ENCODE measurements at regions not wholly inside any gene's neighbourhood (a gene's known extent, or its start where the extent isn't known, plus 50 kb on each side); places are given as distances from the start of the nearest gene placed in this dataset.

DNA sequence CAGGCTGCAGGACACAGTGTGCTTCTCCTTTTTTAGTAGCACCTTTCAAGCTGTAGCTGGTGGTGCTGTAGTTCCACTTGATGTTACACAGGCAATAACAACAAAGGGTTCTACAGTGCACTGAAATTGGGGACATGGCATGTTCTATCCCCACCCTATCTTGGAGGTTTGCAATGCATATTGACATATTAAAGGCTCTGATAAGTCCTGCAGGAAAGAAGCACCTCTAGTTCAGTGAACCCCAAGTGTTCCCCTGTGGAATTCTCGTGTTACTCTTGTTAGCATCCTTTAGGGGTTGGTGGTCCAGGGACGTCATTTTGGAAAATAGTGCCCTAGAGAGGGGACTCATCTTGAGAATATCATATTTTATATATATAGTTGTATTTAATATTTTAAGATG, 337.6 kb downstream of the DHX35 start:
- no peaks in the 10 kb centered on the region for H3K27me3 ChIP-seq (replicated peaks)
- in situ Hi-C loops (cut with HindIII; ENCODE audit: low pct_ligation_motif_present, low sequenced_read_pairs), result no loop called here
- H3K27ac ChIP-seq, result no peak overlapping the region
- TF ChIP-seq, protein P1, sequence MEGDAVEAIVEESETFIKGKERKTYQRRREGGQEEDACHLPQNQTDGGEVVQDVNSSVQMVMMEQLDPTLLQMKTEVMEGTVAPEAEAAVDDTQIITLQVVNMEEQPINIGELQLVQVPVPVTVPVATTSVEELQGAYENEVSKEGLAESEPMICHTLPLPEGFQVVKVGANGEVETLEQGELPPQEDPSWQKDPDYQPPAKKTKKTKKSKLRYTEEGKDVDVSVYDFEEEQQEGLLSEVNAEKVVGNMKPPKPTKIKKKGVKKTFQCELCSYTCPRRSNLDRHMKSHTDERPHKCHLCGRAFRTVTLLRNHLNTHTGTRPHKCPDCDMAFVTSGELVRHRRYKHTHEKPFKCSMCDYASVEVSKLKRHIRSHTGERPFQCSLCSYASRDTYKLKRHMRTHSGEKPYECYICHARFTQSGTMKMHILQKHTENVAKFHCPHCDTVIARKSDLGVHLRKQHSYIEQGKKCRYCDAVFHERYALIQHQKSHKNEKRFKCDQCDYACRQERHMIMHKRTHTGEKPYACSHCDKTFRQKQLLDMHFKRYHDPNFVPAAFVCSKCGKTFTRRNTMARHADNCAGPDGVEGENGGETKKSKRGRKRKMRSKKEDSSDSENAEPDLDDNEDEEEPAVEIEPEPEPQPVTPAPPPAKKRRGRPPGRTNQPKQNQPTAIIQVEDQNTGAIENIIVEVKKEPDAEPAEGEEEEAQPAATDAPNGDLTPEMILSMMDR (IDR thresholded peaks at IDR 0.05; ENCODE audit: low read depth, low read length, missing control alignments), result no peak
- H3K36me3 ChIP-seq (replicated peaks), result no peaks in the 10 kb centered on the region
- no peak for DNase-seq
- H3K4me3 ChIP-seq (ENCODE audit: low read depth, low read length), result no peak overlapping the region

DNA sequence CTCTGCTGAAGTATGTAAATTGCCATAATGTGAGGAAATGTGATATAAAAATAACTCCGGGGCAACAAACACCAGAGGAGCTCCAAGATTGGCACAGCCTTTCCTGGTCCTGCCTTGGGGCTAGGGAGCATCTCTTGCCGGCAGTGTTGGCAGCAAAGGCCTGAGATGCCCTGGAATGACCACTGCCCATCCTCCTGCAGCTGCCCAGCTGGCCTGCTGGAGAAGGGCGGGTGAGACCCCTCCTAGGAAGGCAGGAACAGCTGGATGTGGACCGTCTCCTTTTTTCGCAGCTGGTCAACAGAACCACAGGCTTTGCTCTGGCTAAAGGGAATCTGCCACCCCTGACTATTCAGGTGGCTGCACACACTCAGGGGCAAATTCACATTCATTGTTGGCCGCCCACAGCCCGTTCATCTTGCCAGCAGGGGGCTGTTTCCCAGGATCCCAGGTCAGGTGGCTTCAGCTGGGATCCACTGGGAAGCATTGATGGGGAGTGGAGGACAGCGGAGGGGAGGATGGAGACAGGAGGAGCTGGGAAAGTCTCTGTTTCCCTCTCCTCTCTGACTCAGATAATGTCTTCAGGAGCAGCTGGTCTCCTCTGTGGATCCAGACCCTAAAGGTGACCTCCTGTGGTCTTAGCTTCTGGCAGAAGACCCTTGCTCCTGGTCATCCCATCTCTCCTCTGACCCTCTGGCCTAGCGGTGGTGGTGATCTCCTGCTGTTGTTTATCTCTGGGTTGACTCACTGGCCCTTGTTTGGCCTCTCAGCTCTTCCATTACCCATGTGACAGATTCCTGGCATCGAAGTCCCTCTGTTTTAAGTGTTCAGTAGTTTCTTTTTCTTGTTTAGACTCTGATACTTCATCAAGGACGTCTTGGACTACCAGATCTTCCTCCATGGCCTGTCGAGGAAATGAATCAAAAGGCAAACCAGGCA, 336.7 kb downstream of the DHX35 start:
- in situ Hi-C loops (cut with HindIII; ENCODE audit: low pct_ligation_motif_present, low sequenced_read_pairs), result no loop called here
- Histone ChIP-seq H3K4me3 (ENCODE audit: low read depth, low read length) (no peak overlapping the region), H3K36me3 (replicated peaks) (no peaks in the 10 kb centered on the region), H3K27ac (no peak overlapping the region), H3K27me3 (replicated peaks) (no peaks in the 10 kb centered on the region)
- TF ChIP-seq, protein P1 (IDR thresholded peaks at IDR 0.05; ENCODE audit: low read depth, low read length, missing control alignments), result no peak
- no peak for DNase-seq

DNA sequence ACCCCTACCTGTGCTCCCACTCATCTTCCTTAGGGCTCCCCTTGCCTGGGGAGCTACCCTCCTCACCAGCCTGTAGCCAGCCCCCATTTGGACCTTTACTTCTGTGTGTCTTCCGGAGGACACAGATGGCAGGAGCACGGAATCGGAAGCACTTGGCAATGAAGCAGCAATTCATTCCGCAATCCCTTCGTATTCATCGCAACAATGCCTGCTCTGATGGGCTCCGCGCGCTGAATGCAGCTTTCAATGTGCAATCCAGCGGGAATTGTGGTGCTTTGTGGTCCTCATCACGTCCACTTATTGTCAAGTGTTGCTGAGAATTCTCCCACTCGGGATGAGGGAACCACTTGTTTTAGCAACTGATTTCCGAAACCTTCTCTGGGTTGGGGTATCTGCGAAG, 336.0 kb downstream of the DHX35 start:
- TF ChIP-seq, protein P1 (IDR thresholded peaks at IDR 0.05; ENCODE audit: low read depth, low read length, missing control alignments), result no peak
- H3K36me3 ChIP-seq (replicated peaks), result no peaks in the 10 kb centered on the region
- DNase-seq, result no peak
- no peaks in the 10 kb centered on the region for H3K27me3 ChIP-seq (replicated peaks)
- in situ Hi-C loops (cut with HindIII; ENCODE audit: low pct_ligation_motif_present, low sequenced_read_pairs), result no loop called here
- no peak overlapping the region for H3K4me3 ChIP-seq (ENCODE audit: low read depth, low read length)
- no peak overlapping the region for H3K27ac ChIP-seq

DNA sequence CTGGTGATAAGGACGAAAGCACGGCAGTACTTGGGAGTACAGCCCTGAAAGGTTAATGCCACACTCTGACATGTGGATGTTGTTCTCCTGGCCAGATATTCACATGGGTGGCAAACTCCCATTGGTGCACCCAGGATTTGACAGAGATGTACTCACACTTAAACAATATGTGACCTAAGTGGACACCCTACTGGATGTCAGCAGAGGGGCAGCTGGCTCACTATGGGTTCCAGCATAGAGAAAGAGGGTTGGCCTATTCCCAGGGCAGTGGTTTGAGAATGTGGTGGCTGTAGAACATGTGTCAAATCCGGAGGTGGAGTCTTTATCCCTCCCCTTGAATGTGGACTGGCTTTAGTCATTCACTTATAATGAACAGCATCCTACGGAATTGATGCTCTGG, 333.2 kb downstream of the DHX35 start:
- Histone ChIP-seq H3K27me3 (replicated peaks) (no peaks in the 10 kb centered on the region), H3K4me3 (ENCODE audit: low read depth, low read length) (no peak overlapping the region), H3K27ac (no peak overlapping the region), H3K36me3 (replicated peaks) (no peaks in the 10 kb centered on the region)
- TF ChIP-seq, protein P1 (IDR thresholded peaks at IDR 0.05; ENCODE audit: low read depth, low read length, missing control alignments), result no peak
- in situ Hi-C loops (cut with HindIII; ENCODE audit: low pct_ligation_motif_present, low sequenced_read_pairs), result no loop called here
- DNase-seq, result no peak

DNA sequence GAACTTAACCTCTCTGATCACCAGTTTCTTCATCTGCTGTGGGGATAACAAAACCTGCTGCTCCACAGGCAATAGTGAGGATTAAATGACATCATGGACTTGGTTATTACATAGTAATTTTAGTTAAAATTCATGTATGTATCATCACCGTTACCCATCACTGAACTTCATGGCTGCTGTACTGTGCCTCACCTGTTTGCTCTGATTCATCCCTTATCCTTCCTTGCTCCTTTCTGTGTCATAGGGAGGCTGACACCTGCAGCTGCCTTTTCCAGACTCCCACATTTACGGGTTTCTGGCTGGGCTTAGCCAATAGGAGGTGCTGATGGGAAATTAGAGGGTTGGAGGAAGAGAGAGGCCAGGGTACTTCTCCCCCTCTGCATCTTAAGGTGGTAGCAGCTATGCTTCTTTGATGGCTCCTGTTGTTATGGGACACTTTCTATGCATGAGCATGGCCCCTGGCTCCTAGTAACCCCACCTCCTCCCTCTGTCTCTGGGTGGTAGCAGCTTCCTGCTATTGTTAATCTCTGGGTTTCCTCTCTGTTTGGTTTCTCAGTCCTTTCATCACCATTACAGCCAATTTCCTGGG, 332.1 kb downstream of the DHX35 start:
- no peak for DNase-seq
- TF ChIP-seq, protein P1 (IDR thresholded peaks at IDR 0.05; ENCODE audit: low read depth, low read length, missing control alignments), result no peak
- Histone ChIP-seq H3K36me3 (replicated peaks) (no peaks in the 10 kb centered on the region), H3K27ac (no peak overlapping the region), H3K4me3 (ENCODE audit: low read depth, low read length) (no peak overlapping the region), H3K27me3 (replicated peaks) (no peaks in the 10 kb centered on the region)
- in situ Hi-C loops (cut with HindIII; ENCODE audit: low pct_ligation_motif_present, low sequenced_read_pairs), result no loop called here
